ENCODE measurements at regions not wholly inside any gene's neighbourhood (a gene's known extent, or its start where the extent isn't known, plus 50 kb on each side); places are given as distances from the start of the nearest gene placed in this dataset.
"Not testable (repeated sequence)": the region's sequence is repeated elsewhere in the genome, so short reads cannot be mapped to it uniquely, and the experiment has no call there.

DNA sequence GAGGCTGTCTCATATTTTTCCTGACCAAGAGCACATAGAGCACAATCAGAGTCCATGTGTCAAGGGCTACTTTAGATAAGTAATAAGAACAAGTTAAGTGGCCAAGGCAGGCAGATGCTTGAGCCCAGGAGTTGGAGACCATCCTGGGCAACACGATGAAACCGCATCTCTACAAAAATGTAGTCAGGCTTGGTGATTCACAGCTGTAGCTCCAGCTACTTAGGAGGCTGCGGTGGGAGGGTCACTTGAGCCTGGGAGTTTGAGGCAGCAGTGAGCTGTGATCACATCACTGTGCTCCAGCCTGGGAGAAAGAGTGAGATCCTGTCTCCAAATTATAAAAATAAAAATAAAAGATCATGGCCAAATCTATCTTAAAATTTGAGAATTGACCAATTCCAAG is 767.9 kb upstream of the CTNND2 start:
- intact Hi-C loops (cut with DNase I): no loop called here
- WGBS, 2 donors: 87 to 89% methylated on average over 3 of the region's 3 CpGs
- no peaks in the 10 kb centered on the region for H3K9me3 ChIP-seq
- H3K4me3 ChIP-seq: no peak overlapping the region
- H3K36me3 ChIP-seq: no peaks in the 10 kb centered on the region
- TF ChIP-seq, protein P1, sequence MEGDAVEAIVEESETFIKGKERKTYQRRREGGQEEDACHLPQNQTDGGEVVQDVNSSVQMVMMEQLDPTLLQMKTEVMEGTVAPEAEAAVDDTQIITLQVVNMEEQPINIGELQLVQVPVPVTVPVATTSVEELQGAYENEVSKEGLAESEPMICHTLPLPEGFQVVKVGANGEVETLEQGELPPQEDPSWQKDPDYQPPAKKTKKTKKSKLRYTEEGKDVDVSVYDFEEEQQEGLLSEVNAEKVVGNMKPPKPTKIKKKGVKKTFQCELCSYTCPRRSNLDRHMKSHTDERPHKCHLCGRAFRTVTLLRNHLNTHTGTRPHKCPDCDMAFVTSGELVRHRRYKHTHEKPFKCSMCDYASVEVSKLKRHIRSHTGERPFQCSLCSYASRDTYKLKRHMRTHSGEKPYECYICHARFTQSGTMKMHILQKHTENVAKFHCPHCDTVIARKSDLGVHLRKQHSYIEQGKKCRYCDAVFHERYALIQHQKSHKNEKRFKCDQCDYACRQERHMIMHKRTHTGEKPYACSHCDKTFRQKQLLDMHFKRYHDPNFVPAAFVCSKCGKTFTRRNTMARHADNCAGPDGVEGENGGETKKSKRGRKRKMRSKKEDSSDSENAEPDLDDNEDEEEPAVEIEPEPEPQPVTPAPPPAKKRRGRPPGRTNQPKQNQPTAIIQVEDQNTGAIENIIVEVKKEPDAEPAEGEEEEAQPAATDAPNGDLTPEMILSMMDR (IDR thresholded peaks at IDR 0.05): no peak
- no peak for TF ChIP-seq EP300 (IDR thresholded peaks at IDR 0.05)
- TF ChIP-seq POLR2AphosphoS5 (IDR thresholded peaks at IDR 0.05): no peak
- no peak for TF ChIP-seq POLR2A (IDR thresholded peaks at IDR 0.05)
- H3K27ac ChIP-seq: no peak overlapping the region
- H3K4me1 ChIP-seq: no peaks in the 10 kb centered on the region
- DNase-seq: no peak
- H3K27me3 ChIP-seq: no peaks in the 10 kb centered on the region

DNA sequence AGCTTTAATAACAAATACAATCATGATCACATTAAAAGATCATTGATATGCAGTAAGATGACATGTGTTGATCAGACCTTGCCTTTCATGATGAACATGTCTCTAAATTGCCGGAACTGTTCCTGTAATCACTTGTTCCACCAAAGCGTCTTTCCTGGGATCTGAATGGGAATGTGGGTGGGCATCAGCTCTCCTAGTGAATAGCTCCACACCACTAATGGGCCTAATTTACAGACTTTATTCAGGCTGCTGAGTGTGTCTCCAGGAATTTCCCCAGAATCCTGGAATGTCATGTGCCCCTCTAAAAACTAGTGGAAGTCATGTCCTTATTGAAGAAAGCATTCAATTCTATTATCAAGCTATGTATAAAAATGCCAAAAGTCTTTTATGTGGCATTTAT is 765.1 kb upstream of the CTNND2 start:
- TF ChIP-seq POLR2A (IDR thresholded peaks at IDR 0.05) (no peak), EP300 (IDR thresholded peaks at IDR 0.05) (no peak), POLR2AphosphoS5 (IDR thresholded peaks at IDR 0.05) (no peak)
- TF ChIP-seq, protein P1 (IDR thresholded peaks at IDR 0.05): no peak
- Histone ChIP-seq H3K27ac (no peak overlapping the region), H3K27me3 (no peaks in the 10 kb centered on the region), H3K4me1 (no peaks in the 10 kb centered on the region), H3K36me3 (no peaks in the 10 kb centered on the region), H3K4me3 (no peak overlapping the region), H3K9me3 (no peaks in the 10 kb centered on the region)
- intact Hi-C loops (cut with DNase I): no loop called here
- DNase-seq: no peak
- WGBS, 2 donors: 89 to 92% methylated on average over 2 of the region's 2 CpGs

DNA sequence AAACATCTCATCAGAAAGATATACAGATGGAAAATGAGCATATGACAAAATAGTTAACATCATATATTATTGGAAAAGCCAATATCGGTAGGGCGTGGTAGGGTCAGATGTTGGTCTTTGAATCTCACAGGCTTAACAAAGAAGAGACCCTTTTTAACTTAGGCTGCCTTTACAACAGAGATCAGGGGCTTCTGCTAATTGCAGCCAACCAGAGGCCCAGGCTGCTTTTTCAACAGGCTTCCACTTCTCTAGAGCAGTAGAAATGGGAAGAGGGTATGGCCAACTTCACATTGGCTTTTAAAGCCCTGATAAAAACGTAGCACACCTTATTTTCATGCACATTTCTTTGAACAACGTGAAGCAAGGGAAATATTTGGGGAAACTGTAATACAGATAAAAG is 764.3 kb upstream of the CTNND2 start:
- intact Hi-C loops (cut with DNase I): no loop called here
- Histone ChIP-seq H3K27ac (no peak overlapping the region), H3K27me3 (no peaks in the 10 kb centered on the region), H3K4me1 (no peaks in the 10 kb centered on the region), H3K9me3 (no peaks in the 10 kb centered on the region), H3K36me3 (no peaks in the 10 kb centered on the region), H3K4me3 (no peak overlapping the region)
- 67 to 70% methylated on average over 4 of the region's 4 CpGs for WGBS, 2 donors
- DNase-seq: no peak
- TF ChIP-seq POLR2A (IDR thresholded peaks at IDR 0.05) (no peak), EP300 (IDR thresholded peaks at IDR 0.05) (no peak), POLR2AphosphoS5 (IDR thresholded peaks at IDR 0.05) (no peak)
- TF ChIP-seq, protein P1 (IDR thresholded peaks at IDR 0.05): no peak

DNA sequence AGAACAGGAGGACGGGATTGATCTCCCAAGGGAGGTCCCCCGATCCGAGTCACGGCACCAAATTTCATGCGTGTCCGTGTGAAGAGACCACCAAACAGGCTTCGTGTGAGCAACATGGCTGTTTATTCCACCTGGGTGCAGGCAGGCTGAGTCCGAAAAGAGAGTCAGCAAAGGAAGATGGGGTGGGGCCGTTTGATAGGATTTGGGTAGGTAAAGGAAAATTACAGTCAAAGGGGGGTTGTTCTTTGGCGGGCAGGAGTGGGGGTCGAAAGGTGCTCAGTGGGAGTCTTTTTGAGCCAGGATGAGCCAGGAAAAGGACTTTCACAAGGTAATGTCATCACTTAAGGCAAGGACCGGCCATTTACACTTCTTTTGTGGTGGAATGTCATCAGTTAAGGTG is 763.6 kb upstream of the CTNND2 start:
- H3K27ac ChIP-seq; H3K27me3 ChIP-seq; H3K4me1 ChIP-seq; DNase-seq; intact Hi-C loops (cut with DNase I); H3K36me3 ChIP-seq; H3K9me3 ChIP-seq; H3K4me3 ChIP-seq: not testable (repeated sequence)
- WGBS, 2 donors: 83 to 87% methylated on average over 12 of the region's 12 CpGs

DNA sequence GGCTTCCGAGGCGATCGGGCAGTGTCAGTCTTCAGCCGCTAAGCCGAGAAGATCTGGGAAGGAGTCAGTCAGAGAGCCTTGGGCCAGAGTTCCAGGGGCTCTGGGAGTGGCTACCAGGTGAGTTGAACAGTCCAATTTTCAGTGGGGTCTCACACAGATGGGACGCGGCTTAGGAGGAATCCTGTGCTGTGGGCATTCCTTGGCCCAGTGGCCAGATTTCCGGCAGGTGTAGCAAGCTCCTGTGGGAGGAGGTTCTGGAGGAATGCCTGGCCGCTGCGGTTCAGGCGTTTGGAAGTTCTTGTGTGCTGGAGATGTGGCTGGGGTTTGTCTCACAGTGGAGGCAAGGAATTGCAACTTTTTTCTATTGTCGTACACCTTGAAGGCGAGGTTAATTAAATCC is 761.5 kb upstream of the CTNND2 start:
- H3K27me3 ChIP-seq; H3K4me3 ChIP-seq; DNase-seq; H3K27ac ChIP-seq; intact Hi-C loops (cut with DNase I); H3K9me3 ChIP-seq; H3K4me1 ChIP-seq; H3K36me3 ChIP-seq: not testable (repeated sequence)
- WGBS, 2 donors: 89 to 94% methylated on average over 8 of the region's 13 CpGs

DNA sequence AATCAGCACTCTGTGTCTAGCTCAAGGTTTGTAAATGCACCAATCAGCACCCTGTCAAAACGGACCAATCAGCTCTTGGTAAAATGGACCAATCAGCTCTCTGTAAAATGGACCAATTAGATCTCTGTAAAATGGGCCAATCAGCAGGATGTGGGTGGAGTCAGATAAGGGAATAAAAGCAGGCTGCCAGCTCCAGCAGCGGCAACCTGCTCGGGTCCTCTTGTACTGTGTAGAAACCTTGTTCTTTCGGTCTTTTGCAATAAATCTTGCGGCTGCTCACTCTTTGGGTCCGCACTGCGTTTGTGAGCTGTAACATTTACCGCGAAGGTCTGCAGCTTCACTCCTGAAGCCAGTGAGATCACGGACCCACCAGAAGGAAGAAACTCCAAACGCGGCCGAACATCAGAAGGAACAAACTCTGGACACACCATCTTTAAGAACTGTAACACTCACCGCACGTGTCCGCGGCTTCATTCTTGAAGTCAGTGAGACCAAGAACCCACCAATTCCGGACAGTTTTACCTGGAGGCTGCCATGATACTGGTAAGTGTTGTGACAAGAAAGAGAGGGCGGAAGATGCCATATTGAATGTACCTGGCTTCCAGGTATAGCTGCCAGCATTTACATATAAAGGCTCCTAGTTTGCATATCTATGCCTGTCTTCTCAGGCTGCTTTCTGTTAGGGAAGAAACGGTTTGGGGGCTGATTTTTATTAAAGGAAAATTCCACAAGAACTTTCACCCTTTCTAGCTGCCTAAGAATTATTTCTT is 758.5 kb upstream of the CTNND2 start:
- no peak overlapping the region for H3K27ac ChIP-seq

More for the DNA sequence above, 758.5 kb upstream of the CTNND2 start:
- WGBS, 2 donors: 90 to 93% methylated on average over 20 of the region's 20 CpGs
- H3K4me1 ChIP-seq: no peaks in the 10 kb centered on the region
- intact Hi-C loops (cut with DNase I): no loop called here
- H3K27me3 ChIP-seq: no peaks in the 10 kb centered on the region
- no peaks in the 10 kb centered on the region for H3K36me3 ChIP-seq
- TF ChIP-seq, protein P1 (IDR thresholded peaks at IDR 0.05): no peak
- TF ChIP-seq EP300 (IDR thresholded peaks at IDR 0.05) (no peak), POLR2AphosphoS5 (IDR thresholded peaks at IDR 0.05) (no peak), POLR2A (IDR thresholded peaks at IDR 0.05) (no peak)
- H3K4me3 ChIP-seq: no peak overlapping the region
- no peak for DNase-seq
- H3K9me3 ChIP-seq: peaks cover 0 to 2% (median 0%) of the 10 kb centered on the region in 4 donors

Measured in sigmoid colon (tissue), 6 donors.